GM13977 (cell line): ENCODE measurements at regions not wholly inside any gene's neighbourhood (a gene's known extent, or its start where the extent isn't known, plus 50 kb on each side); places are given as distances from the start of the nearest gene placed in this dataset.

Experiments
- DNase-seq: peaks from one replicate; pipeline ENCODE4 v3.0.0; 2012; ENCODE audit warnings: low spot score
- CTCF ChIP-seq: IDR thresholded peaks from 2 replicates; pipeline ENCODE4 v1.5.1; 2012; ENCODE audit warnings: mild to moderate bottlenecking, control low read depth; ENCODE audit not compliant: insufficient read depth; ENCODE audit errors: extremely low read depth, missing control alignments
- in situ Hi-C: fragments of 300-500 bp; cut with MboI; formaldehyde crosslinking; loops from one replicate; pipeline ENCODE4 v1.12.0; 2022; ENCODE audit warnings: low sequenced_read_pairs, low pct_unique_long_range_greater_than_20kb, mixed read lengths, inconsistent platforms; ENCODE audit not compliant: unreplicated experiment

DNA sequence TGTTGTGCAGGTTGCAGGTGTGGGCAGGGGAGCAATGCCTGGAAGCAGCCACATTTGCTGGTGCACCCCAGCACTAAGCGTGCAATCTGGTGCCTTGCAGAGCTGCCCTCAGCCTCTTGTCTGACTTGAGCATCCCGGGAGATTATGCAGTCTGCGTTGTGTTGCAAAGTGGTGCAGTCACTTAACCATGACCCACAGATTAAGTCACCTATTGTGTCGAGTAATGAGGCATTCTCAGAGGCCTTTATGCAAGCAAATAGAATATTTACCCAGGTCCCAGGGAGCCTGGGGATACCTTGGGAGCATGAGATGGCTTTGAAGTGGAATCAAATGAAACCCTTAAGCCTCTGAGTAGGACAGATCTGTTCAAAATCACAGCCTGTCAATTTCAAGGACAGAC lies 529.0 kb downstream of the TYW1 start:
- in situ Hi-C loops = no loop called here
- no peak for TF ChIP-seq CTCF
- no peak for DNase-seq

DNA sequence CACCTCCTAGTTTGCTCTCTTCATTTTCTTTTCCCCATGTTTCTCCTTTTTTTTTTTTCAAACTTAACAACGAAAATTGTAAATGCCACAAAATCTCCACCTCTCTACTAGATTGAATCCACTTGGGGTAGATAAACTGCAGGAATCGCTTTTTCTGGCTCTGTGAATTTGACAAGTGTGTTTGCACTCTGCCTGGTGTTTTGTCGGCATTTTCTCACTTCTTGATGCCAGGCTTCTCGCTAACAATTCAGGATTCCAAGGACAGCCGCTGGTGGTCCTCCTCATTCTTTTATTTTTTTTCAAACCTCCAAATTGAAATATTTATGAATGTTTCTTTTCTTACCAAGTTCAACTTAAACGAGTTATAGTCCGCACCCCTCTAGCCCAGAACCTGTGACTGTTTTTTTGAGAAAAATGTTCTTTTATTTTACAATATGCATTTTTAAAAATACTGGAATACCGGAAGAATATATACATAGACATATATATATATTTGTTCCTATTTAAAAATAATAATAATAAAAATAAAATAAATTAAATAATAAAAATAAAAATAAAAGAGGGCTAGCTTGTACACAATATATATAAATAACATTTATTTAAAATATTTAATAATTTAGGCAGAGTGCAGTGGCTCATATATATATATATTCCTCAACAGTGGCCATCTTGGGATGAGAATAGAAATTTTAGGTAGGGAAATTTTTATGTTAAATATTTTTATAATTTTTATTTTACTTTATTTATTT lies 538.8 kb downstream of the TYW1 start:
- no peak for DNase-seq
- in situ Hi-C loops = no loop called here
- TF ChIP-seq CTCF = no peak

- no peak for TF ChIP-seq CTCF
- in situ Hi-C loops = no loop called here
- DNase-seq = no peak
Measured at GRCh38 chr7:67542916-67543315, 546.3 kb downstream of the TYW1 start.

DNA sequence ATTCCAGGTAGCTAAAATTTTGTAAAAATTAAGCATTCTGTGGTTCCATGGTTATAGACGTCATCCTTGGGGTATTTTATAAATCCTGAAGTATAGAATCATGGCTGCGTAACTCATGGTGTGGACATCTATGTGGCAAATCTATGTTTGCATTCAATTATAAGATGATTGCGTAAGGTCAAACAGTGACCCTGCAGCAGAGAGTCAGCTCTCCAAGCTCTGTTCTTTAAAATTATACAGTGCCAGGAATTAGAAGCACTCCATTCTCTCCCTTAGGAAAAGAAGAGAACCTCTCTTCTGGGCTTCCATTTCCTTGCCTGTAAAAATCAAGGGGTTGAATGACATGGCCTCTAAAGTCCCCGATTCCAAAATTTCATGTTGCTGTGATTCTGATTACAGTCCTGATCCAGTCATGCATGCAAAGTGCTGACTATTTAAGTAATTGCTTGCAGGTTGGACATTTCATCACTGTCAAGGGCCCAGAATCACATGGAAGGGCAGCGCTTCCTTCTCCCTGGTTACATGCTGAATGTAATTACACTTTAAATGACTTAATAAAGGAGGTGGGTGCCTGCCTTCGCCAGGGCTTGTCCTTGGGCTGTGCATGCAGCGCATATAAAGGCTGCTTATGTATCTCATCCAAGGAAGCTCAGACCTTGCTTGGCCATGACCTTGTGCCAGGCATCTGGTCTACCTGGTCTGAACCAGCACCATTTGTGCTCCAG lies 550.7 kb downstream of the TYW1 start:
- in situ Hi-C loops = no loop called here
- DNase-seq = no peak

GRCh38 chr7:67549126-67549525 lies 552.5 kb downstream of the TYW1 start:
- no peak for DNase-seq
- TF ChIP-seq CTCF = no peak
- in situ Hi-C loops = no loop called here

More for the DNA sequence above, 550.7 kb downstream of the TYW1 start:
- TF ChIP-seq CTCF = no peak

DNA sequence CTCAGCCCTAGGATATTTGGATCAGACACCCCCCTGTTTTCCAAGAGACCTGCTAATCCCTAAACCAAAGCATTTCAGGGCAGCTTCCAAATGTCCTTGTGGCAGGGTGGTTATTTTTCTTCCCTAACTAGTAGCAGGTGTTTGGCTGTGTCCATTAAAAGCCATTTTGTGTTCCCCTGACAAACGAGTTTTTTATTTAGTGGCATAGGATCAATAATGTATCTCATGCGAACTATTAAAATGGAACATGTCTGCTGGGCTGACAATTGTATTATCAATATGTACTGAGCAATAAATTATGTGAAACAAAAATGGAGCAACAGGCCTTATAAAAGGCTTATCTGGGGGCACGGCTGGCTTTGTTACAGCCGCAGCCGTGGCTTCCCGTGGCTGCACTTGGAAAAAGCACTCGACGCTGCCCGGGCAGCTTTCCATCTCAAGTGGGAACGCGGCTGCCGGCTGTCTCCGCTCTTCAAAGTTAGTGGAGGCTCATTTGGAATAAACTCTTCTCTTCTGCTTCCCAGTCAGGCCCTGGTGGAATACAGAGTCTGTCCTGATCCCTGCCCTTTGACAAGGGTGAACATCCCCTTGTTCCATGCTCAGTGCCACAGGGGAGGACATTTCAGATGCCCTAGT lies 554.3 kb downstream of the TYW1 start:
- DNase-seq = no peak
- no peak for TF ChIP-seq CTCF
- in situ Hi-C loops = no loop called here
